GM12878 (cell line): ENCODE measurements at regions not wholly inside any gene's neighbourhood (a gene's known extent, or its start where the extent isn't known, plus 50 kb on each side); places are given as distances from the start of the nearest gene placed in this dataset.

Experiments
- ATAC-seq: fragments of 200-7000 bp; cut with Tn5 transposase; 3 replicates; pipeline ENCODE4 v1.9.1; 2020; ENCODE audit warnings: mild to moderate bottlenecking, moderate library complexity
- BruUV-seq: library from RNA; stranded (reverse); fragments of 400-500 nt; replicated peaks from 2 replicates; lab custom pipeline; 2021; lab: Mats Ljungman, UMichigan
- CTCF ChIA-PET: fragments of 300-600 bp; sonication (Branson Sonifier 250); formaldehyde crosslinking; extraction: SDS; loops from one replicate; lab custom pipeline; 2021; ENCODE audit warnings: inconsistent platforms; lab: Yijun Ruan, JAX
- POLR2A ChIA-PET: fragments of 350-600 bp; formaldehyde crosslinking; extraction: SDS; loops from one replicate; lab custom pipeline; 2021; ENCODE audit warnings: inconsistent platforms; lab: Charles Lee
- RAD21 ChIA-PET: fragments of 300-600 bp; sonication (Branson Sonifier 250); formaldehyde crosslinking; loops from one replicate; lab custom pipeline; 2023; ENCODE audit warnings: antibody characterized with exemption; ENCODE audit not compliant: unreplicated experiment; lab: Charles Lee
- SMC1A ChIA-PET: fragments of 300-600 bp; sonication (Branson Sonifier 250); formaldehyde crosslinking; loops from one replicate; lab custom pipeline; 2023; ENCODE audit not compliant: unreplicated experiment, uncharacterized antibody; lab: Charles Lee
- DNase-seq: peaks from one replicate; pipeline ENCODE4 v3.0.0-alpha.2; 2011; ENCODE audit warnings: low read depth, low spot score
- FAIRE-seq: peaks from 3 replicates; lab custom pipeline; 2011; peaks lifted over from hg19 to GRCh38; lab: Jason Lieb, UNC
- H2AFZ ChIP-seq: 2 replicates; pipeline ENCODE4 v1.6.0; 2011; ENCODE audit warnings: low read depth, low read length, control low read depth; ENCODE audit not compliant: control insufficient read depth
- H3K27ac ChIP-seq: 2 replicates; pipeline ENCODE4 v1.5.1; 2011; ENCODE audit warnings: control low read depth; ENCODE audit not compliant: control insufficient read depth, insufficient read depth
- H3K27me3 ChIP-seq, 2 experiments: replicated peaks in 1 of 2; 2 replicates each; pipeline versions ENCODE4 v1.6.0 to v1.6.1; 2011; ENCODE audit warnings: low read length in 1 of 2; ENCODE audit not compliant: control insufficient read depth in 2 of 2, insufficient read depth in 2 of 2
- H3K36me3 ChIP-seq, 2 experiments: 2 replicates each; pipeline ENCODE4 v1.5.1; 2011; ENCODE audit warnings: low read length in 1 of 2; ENCODE audit not compliant: control insufficient read depth in 2 of 2, insufficient read depth in 2 of 2
- H3K4me1 ChIP-seq: 2 replicates; pipeline ENCODE4 v1.6.1; 2011; ENCODE audit warnings: mild to moderate bottlenecking, low read length, moderate library complexity, mixed read lengths; ENCODE audit not compliant: control insufficient read depth, insufficient read depth
- H3K4me2 ChIP-seq: 2 replicates; pipeline ENCODE4 v1.6.0; 2011; ENCODE audit warnings: control low read depth; ENCODE audit not compliant: control insufficient read depth, insufficient read depth
- H3K4me3 ChIP-seq: fragments of 200-600 bp; sonication (generic); 2 replicates; pipeline ENCODE4 v1.5.1; 2016
- H3K79me2 ChIP-seq: 2 replicates; pipeline ENCODE4 v1.6.0; 2011; ENCODE audit warnings: low read length; ENCODE audit not compliant: control insufficient read depth, insufficient read depth
- H3K9ac ChIP-seq: 2 replicates; pipeline ENCODE4 v1.8.0; 2011; ENCODE audit warnings: low read length, control low read depth, mixed read lengths; ENCODE audit not compliant: control insufficient read depth, insufficient read depth
- H3K9me3 ChIP-seq: replicated peaks from 3 replicates; pipeline ENCODE4 v1.5.1; 2011; ENCODE audit warnings: mild to moderate bottlenecking, low read length; ENCODE audit not compliant: control insufficient read depth, insufficient read depth
- H4K20me1 ChIP-seq: 2 replicates; pipeline ENCODE4 v1.6.0; 2011; ENCODE audit not compliant: control insufficient read depth, insufficient read depth
- ASH2L ChIP-seq: fragments of 300-600, 200-600 bp; sonication (generic); IDR thresholded peaks from 2 replicates; pipeline ENCODE4 v1.6.1; 2017; ENCODE audit warnings: low read depth, mild to moderate bottlenecking, borderline replicate concordance
- CBFB ChIP-seq: IDR thresholded peaks from 2 replicates; pipeline ENCODE4 v1.6.1; 2016; ENCODE audit warnings: antibody characterized with exemption, low read depth
- CHD4 ChIP-seq: fragments of 200-600 bp; sonication (generic); IDR thresholded peaks from 2 replicates; pipeline ENCODE4 v1.6.1; 2016; ENCODE audit warnings: mild to moderate bottlenecking
- CREB1 ChIP-seq: IDR thresholded peaks from 2 replicates; pipeline ENCODE4 v1.6.1; 2012; ENCODE audit warnings: low read depth, mild to moderate bottlenecking, inconsistent platforms
- CREM ChIP-seq: IDR thresholded peaks from 2 replicates; pipeline ENCODE4 v1.6.1; 2014; ENCODE audit warnings: antibody characterized with exemption, low read depth
- FOS ChIP-seq: IDR thresholded peaks from 3 replicates; pipeline ENCODE4 v1.6.1; 2011; ENCODE audit warnings: borderline replicate concordance; ENCODE audit not compliant: insufficient read length; ENCODE audit errors: extremely low read depth
- NBN ChIP-seq: fragments of 450-650 bp; IDR thresholded peaks from 2 replicates; pipeline ENCODE4 v1.6.1; 2016
- PAX8 ChIP-seq: fragments of 450-650 bp; IDR thresholded peaks from 2 replicates; pipeline ENCODE4 v1.6.1; 2017; ENCODE audit warnings: mild to moderate bottlenecking, moderate library complexity
- POLR2A ChIP-seq: IDR thresholded peaks from 2 replicates; pipeline ENCODE4 v1.6.1; 2011; ENCODE audit warnings: low read depth, mild to moderate bottlenecking, low read length
- RAD21 ChIP-seq: IDR thresholded peaks from 2 replicates; pipeline ENCODE4 v1.6.1; 2011; ENCODE audit warnings: mild to moderate bottlenecking, low read depth, low read length, moderate library complexity; ENCODE audit not compliant: insufficient read depth
- SIN3A ChIP-seq: IDR thresholded peaks from 2 replicates; pipeline ENCODE4 v1.6.1; 2012; ENCODE audit warnings: low read depth, low read length, improper control_type of control experiment
- SMC3 ChIP-seq: IDR thresholded peaks from 2 replicates; pipeline ENCODE4 v1.6.1; 2011; ENCODE audit warnings: low read length, improper control_type of control experiment, borderline replicate concordance
- SP1 ChIP-seq: IDR thresholded peaks from one replicate; pipeline ENCODE4 v1.6.1; 2011; ENCODE audit warnings: low read depth, low read length
- ZNF24 ChIP-seq: fragments of 450-650 bp; IDR thresholded peaks from 2 replicates; pipeline ENCODE4 v1.6.1; 2017; ENCODE audit warnings: antibody characterized with exemption, mild to moderate bottlenecking
- ZNF384 ChIP-seq: IDR thresholded peaks from 2 replicates; pipeline ENCODE4 v1.6.1; 2012; ENCODE audit warnings: low read depth, mild to moderate bottlenecking, low read length, improper control_type of control experiment, borderline replicate concordance
- ZSCAN29 ChIP-seq: fragments of 450-650 bp; IDR thresholded peaks from 2 replicates; pipeline ENCODE4 v1.6.1; 2017; ENCODE audit warnings: mild to moderate bottlenecking, moderate library complexity
- WGBS: methylation state at CpG from one replicate; pipeline ENCODE4 v1.1.6; 2016; ENCODE audit warnings: low lambda C conversion rate; ENCODE audit not compliant: insufficient replicate concordance, insufficient coverage; ENCODE audit errors: missing lambda C conversion rate; 5-methylcytosine and 5-hydroxymethylcytosine counted together
- in situ Hi-C: fragments of 300-500 bp; cut with MboI; formaldehyde crosslinking; loops from 9 replicates; pipeline ENCODE4 v1.14.3; 2018; ENCODE audit warnings: mixed read lengths
- intact Hi-C: fragments of 100-400 bp; cut with micrococcal nuclease; formaldehyde crosslinking; loops from one replicate; pipeline ENCODE4 v1.14.2; 2022; ENCODE audit not compliant: unreplicated experiment

- RAD21 ChIA-PET, result no interaction called here
- SMC1A ChIA-PET, result no interaction called here
- TF ChIP-seq POLR2A, result no peak
- TF ChIP-seq CBFB, result no peak
- TF ChIP-seq CHD4, result no peak
- no peak for TF ChIP-seq SP1
- no peak for TF ChIP-seq CREB1
- no peak for TF ChIP-seq ZNF24
- no peak for TF ChIP-seq NBN
- TF ChIP-seq ASH2L, result no peak
- no peak for TF ChIP-seq FOS
- no peak for TF ChIP-seq CREM
- TF ChIP-seq PAX8, result no peak
- TF ChIP-seq SIN3A, result no peak
- no peak for TF ChIP-seq ZSCAN29
- TF ChIP-seq RAD21, result no peak
- no peak for TF ChIP-seq SMC3
- TF ChIP-seq ZNF384, result no peak
- TF ChIP-seq, all 136 proteins: peak for 0
- Histone ChIP-seq H4K20me1 (no peaks in the 10 kb centered on the region), H3K4me3 (no peak overlapping the region), H3K27me3 (no peaks in the 10 kb centered on the region), H3K36me3 (no peaks in the 10 kb centered on the region), H2AFZ (no peak overlapping the region), H3K4me1 (no peaks in the 10 kb centered on the region), H3K27ac (no peak overlapping the region), H3K9ac (no peak overlapping the region), H3K4me2 (no peak overlapping the region), H3K9me3 (peaks cover 2% of the 10 kb centered on the region; the same call in 1 of the 3 replicates), H3K79me2 (no peaks in the 10 kb centered on the region)
- DNase-seq (no peak), ATAC-seq (no peak), FAIRE-seq (no peak)
- intact Hi-C loops, result no loop called here
- no TSS peak for BruUV-seq
- 74% methylated on average over 12 of the region's 12 CpGs for WGBS
- ChIA-PET CTCF (no interaction called here), POLR2A (no interaction called here)
- in situ Hi-C loops, result no loop called here
Observed at GRCh38 chr7:98556288-98556687, 60.8 kb upstream of the NPTX2 start.
